ENCODE measurements at regions not wholly inside any gene's neighbourhood (a gene's known extent, or its start where the extent isn't known, plus 50 kb on each side); places are given as distances from the start of the nearest gene placed in this dataset.

- TF ChIP-seq POLR2AphosphoS5 (IDR thresholded peaks at IDR 0.05): no peak
- TF ChIP-seq, protein P1, sequence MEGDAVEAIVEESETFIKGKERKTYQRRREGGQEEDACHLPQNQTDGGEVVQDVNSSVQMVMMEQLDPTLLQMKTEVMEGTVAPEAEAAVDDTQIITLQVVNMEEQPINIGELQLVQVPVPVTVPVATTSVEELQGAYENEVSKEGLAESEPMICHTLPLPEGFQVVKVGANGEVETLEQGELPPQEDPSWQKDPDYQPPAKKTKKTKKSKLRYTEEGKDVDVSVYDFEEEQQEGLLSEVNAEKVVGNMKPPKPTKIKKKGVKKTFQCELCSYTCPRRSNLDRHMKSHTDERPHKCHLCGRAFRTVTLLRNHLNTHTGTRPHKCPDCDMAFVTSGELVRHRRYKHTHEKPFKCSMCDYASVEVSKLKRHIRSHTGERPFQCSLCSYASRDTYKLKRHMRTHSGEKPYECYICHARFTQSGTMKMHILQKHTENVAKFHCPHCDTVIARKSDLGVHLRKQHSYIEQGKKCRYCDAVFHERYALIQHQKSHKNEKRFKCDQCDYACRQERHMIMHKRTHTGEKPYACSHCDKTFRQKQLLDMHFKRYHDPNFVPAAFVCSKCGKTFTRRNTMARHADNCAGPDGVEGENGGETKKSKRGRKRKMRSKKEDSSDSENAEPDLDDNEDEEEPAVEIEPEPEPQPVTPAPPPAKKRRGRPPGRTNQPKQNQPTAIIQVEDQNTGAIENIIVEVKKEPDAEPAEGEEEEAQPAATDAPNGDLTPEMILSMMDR (IDR thresholded peaks at IDR 0.05): no peak
Observed at GRCh38 chr11:115657586-115657985, 153.4 kb upstream of the CADM1 start.

All from prostate gland (tissue), 2 donors.